CMK (cell line): ENCODE measurements at regions not wholly inside any gene's neighbourhood (a gene's known extent, or its start where the extent isn't known, plus 50 kb on each side); places are given as distances from the start of the nearest gene placed in this dataset.
A peak's percentile ranks its signal among the peaks of the same experiment; 100 is the strongest.
"Not testable (repeated sequence)": the region's sequence is repeated elsewhere in the genome, so short reads cannot be mapped to it uniquely, and the experiment has no call there.

ENCODE experiments used
- DNase-seq: peaks from one replicate; pipeline ENCODE4 v3.0.0-alpha.2; 2010; ENCODE audit warnings: low read depth

DNA sequence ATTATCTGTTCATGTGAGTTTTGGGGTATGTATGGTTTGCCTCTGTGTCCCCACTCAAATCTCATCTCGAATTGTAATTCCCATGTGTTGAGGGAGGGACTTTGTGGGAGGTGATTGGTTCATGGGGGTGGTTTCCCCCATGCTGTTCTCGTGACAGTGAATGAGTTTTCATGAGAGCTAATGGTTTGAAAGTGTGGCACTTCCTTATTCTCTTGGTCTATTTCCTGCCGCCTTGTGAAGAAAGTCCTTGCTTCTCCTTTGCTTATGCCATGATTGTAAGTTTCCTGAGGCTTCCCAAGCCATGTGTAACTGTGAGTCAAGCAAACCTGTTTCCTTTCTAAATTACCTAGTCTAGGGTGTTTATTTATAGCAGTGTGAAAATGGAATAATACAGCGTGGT is 128.1 kb upstream of the HS3ST4 start:
- DNase-seq = no peak

DNA sequence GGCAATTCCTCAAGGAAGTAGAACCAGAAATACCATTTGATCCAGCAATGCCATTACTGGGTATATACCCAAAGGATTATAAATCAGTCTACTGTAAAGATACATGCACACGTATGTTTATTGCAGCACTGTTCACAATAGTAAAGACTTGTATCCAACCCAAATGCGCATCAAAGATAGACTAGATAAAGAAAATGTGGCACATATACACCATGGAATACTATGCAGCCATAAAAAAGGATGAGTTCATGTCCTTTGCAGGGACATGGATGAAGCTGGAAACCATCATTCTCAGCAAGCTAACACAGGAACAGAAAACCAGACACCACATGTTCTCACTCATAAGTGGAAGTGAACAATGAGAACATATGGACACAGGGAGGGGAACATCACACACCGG is 130.0 kb upstream of the HS3ST4 start:
- not testable (repeated sequence) for DNase-seq

DNA sequence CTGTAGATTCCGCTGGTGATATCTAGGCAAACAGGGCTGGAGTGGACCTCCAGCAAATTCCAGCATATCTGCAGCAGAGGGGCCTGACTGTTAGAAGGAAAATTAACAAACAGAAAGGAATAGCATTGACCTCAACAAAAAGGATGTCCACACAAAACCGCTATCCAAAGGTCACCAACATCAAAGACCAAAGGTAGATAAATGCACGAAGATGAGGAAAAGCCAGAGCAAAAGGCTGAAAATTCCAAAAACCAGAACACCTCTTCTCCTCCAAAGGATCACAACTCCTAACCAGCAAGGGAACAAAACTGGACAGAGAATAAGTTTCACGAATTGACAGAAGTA is 134.8 kb upstream of the HS3ST4 start:
- DNase-seq = not testable (repeated sequence)

DNA sequence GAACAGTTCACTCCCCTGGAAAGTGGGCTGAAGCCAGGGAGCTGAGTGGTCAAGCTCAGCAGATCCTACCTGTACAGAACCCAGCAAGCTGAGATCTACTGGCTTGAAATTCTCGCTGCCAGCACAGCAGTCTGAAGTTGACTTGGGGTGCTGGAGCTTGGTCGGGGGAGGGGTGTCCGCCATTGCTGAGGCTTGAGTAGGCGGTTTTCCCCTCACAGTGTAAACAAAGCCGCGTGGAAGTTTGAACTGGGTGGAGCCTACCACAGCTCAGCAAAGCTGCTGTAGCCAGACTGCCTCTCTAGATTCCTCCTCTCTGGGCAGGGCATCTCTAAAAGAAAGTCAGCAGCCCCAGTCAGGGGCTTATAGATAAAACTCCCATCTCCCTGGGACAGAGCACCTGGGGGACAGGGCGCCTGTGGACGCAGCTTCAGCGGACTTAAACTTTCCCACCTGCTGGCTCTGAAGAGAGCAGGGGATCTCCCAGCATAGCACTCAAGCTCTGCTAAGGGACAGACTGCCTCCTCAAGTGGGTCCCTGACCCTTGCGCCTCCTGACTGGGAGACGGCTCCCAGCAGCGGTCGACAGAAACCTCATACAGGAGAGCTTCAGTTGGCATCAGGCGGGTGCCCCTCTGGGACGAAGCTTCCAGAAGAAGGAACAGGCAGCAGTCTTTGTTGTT is 135.3 kb upstream of the HS3ST4 start:
- DNase-seq = not testable (repeated sequence)

DNA sequence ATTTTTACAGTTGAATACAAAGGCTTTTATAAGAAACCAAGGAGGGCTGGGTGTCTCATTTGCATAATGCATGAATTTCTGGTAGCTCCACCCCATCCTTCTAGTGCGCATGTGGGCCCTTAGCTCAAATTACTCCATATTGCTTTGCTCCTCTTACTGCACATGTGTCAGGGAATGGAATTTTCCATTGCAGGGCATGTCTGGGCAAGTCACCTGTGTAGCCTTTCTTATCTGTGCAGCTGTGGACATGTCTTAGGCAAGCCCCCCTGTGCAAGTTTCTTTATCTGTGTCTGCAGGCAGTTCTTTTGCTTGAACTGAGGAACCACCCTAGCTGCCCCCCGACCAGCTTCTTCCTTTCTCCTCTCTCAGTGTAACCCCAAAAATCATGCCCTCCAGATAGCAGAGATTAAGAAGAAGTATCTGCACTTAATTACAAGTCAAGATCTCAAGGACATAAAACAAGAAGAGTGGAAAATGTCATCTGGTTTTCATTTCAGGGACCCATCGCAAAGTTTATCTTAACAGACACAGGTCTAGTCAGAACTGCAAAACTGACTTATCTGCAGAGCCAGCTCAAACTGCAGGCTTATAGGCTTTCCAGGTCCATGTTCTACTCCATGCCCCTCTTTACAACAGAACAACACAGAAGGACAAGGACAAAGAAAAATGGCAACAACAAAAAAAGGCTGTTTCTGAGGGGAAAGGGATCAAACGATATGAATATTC is 137.9 kb upstream of the HS3ST4 start:
- DNase-seq = peak; percentile 54

DNA sequence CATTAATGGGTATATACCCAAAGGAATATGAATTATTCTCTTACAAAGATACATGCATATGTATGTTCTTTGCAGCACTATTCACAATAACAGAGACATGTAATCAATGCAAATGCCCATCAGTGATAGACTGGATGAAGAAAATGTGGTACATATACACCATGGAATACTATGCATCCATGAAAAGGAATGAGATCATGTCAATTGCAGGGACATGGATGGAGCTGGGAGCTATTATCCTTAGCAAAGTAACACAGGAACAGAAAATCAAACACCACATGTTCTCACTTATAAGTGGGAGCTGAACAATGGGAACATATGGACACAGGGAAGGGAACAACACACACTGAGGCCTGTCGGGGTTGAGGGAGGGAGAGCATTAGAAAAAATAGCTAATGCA is 141.1 kb upstream of the HS3ST4 start:
- DNase-seq = no peak

DNA sequence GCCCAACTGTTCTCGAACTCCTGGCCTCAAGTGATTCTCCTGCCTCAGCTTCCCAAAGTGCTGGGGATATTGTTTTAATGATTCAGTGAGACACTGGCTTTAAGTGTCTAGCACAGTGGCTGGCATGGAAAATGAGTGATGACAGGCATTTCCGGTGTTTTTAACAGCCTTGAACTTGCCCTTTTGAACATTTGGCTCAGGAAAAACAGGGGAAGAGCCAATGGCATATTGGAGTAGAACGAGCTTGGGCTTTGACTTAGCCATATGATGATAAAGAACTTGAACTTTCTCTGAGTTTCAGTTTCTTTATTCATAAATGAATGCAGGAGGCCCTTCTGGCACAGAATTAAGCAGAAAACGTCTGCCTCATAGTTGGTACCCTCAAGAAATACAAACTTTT is 145.0 kb upstream of the HS3ST4 start:
- DNase-seq = no peak

DNA sequence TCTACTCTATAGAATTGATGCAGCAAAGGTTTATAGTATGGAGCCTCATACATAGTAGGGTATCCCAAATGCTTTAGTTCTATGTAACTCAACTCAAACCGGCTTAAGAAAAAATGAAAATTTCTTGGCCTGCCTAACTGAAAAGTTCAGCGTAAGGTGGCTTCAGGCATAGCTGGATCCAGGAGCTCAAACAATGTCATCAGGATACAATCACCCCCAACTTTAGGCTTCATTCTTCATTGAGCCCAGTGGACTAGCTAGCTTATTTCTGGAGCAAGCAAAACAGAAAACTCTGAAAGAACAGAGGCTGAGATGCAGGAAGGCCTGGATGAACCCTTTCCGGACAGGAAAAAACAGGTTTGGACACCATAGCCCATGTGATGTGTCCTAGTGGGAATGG is 147.5 kb upstream of the HS3ST4 start:
- no peak for DNase-seq

DNA sequence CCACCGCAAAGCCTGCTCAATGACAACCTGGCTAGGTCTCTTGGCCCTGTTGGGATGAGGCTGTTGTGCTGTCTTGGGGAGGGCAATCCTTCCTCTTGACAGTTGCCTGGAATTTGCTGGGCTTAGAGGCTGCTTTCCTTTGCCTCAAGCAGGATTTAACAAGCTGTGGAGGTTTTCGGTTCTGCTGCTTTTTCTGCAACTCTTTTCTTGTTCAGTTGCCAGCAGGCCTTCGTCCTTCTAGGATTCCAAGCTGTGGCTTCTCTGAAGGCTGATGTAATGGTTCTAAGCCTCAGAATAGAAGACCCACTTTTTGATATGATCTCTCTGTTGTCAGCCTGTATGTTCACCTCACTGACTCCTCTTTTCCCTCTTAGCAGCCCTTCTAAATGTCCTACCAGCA is 149.5 kb upstream of the HS3ST4 start:
- DNase-seq = no peak

DNA sequence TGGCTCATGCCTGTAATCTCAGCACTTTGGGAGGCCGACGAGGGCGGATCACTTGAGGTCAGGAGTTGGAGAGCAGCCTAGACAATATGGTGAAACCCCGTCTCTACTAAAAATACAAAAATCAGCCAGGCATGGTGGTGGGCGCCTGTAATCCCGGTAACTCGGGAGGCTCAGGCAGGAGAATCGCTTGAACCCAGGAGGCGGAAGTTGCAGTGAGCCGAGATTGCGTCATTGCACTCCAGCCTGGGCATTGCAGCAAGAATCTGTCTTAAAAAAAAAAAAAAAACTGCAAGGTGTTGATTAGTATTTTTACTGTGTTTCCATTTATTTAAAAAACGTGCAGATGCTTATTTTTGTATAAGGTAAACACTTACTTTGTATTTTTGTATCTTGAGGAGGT is 152.0 kb upstream of the HS3ST4 start:
- not testable (repeated sequence) for DNase-seq

DNA sequence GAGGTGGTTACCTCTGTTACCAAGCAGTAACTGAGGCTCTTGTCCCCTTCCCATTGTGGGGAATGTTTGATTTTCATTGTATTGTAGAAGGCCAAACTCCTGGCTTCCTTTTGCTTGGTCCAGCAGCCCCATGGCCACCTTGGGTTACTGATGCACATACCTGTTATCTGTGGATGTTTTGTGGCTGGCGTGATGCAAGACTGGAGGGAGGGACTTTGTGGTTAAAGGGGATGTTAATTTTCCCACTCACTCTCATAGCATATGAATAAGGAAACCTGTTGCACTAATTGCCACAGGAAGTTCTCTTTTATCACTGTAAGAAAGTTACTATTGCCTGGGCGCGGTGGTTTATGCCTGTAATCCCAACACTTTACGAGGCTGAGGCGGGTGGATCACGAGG is 168.6 kb upstream of the HS3ST4 start:
- no peak for DNase-seq

DNA sequence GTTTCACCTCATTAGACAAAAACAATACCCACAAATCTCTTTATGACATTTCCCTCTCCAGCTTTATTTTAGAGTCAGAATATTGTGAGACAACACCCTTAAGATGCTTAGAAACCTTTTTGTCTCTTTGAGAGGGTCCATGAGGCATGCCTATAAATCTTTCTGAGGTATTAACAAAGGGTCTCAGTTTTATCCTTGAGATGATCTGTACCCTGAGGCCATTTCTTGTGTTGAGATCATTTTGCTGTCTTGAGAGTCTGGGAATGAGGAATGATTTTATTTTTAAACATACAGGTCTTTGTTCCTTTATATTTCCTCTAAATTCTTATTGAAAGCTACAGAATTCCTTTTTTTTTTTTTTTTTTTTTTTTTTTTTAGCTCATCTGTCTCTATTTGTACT is 179.7 kb upstream of the HS3ST4 start:
- no peak for DNase-seq

DNA sequence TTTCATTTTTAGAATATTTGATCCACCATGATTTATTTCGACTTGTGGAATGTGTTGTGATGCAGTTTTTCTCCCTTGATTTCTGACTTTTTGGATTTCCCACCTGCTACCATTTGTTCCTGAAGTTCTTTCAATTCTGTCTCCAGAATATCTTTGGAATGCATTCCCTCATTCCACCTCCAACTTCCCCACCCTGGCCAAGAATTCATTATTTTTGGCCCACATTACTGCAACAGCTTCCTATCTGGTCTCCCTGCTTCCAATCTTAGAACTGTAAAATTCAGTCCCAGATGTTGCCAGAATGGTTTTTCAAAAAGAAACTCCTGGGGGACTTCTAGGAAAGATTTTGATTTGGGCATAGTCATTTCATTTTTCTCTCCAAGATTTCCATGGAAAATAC is 182.3 kb upstream of the HS3ST4 start:
- DNase-seq = no peak

DNA sequence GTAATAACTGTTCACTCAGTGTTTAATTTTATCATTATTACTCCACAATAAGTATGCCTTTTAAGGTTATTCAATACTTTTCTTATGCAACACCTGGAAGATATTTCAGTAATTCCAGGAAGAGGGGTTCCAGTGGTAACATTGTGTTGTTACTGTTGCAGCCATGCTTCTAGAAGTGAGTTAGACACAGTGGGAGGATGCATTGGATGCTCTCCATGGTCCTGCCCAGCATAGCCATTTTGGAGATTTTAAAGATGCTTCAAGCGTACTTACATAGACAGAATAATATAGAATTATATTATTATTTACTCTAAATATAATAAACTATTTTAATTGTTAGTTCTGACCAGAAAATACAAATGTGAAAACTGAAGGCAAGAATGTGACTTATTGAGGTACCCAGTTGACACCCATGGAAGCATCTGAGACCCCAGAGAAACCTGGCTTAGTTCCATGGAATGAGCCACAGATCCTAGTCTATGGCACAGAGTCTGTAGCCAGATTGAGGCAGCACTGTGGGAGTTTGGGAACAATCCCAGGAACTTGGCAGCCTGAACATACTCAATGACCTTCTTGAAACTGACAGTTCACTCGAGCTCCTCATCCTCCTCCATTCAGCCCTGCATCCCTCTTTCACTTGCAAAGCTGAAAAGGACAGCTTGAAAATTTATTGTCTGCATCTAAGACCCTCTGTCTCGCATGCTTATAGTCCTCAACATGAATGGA is 190.1 kb upstream of the HS3ST4 start:
- DNase-seq = no peak

DNA sequence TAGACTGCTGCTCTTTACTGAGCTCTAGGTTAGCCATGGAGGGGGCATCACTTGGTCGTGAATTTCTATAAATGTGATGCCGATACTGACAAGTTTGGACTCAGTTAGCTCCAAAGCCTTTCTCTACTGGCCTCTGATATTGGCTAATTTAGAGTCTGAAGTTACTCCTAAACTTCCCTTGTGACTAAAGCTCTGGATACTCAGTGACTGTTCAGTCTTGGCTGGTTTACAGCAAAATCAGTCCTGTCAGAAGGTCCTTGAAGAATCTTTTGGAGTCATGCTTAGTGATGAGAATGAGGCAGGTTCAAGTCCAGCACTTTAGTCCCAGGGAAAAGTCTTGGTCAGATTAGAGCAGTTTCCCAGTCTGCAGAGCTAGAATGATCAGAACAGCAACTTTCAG is 197.5 kb upstream of the HS3ST4 start:
- no peak for DNase-seq

DNA sequence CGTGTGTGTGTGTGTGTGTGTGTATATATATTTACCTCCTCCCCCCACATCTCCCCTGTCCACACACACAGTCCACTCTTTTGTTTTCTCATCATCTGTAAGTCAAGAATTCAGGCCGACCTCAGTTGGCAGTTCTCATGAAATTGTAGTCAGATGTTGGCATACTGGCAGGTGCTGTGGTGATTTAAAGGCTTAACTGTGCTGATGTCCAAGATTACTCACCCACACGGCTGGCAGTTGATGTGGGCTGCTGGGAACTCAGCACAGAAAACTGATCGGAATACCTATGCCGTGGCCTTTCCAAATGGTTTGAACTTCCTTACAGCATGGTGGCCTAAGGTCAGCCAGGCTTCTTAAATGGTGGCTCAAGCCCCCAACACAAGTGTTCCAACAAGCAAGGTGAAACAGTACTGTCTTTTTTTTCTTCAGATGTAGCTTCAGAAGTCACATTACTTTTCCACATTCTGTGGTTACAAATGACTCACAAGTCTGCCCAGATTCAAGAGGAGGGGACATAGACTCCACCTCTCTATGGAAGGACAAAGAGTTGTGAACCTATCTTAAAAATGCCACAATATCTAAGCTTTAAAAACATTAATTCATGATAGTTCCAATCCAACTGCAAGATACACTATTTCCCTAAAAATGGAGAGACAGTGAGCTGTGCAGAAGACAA is 198.5 kb upstream of the HS3ST4 start:
- no peak for DNase-seq

DNA sequence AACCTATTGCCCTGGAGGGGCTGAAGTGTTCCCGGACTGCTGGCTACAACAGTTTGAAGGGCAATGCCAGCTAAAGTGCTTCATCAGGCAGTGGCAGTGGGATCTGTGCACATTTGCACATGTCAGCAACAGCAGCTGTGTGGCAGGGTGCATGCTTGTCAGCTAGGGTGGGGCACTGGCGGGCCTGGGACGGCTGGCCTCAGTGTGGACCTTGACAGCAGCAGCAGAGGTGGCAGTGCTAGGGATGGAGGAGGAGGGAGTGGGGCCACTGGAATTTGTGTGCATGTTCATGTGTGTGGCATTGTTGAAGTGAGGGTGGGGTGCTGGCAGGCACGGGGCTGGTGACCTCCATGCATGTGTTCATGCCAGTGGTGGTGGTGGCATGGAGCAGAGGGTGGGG is 203.3 kb upstream of the HS3ST4 start:
- DNase-seq = no peak

DNA sequence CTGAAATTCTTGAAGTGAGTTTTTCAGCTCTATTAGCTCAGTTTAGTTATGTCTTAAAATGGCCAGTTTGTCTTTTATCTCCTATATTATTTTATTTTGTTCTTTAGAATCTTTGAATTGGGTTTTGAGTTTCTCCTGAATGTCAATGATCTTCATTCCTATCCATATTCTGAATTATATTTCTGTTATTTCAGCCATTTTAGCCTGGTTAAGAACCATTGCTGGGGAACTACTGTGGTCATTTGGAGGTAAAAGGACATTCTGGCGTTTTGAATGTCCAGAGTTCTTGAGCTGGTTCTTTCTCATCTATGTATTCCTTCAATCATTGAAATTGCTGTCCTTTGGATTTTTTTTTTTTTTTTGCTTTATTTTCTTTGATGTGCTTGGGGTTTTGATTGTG is 203.9 kb upstream of the HS3ST4 start:
- no peak for DNase-seq

DNA sequence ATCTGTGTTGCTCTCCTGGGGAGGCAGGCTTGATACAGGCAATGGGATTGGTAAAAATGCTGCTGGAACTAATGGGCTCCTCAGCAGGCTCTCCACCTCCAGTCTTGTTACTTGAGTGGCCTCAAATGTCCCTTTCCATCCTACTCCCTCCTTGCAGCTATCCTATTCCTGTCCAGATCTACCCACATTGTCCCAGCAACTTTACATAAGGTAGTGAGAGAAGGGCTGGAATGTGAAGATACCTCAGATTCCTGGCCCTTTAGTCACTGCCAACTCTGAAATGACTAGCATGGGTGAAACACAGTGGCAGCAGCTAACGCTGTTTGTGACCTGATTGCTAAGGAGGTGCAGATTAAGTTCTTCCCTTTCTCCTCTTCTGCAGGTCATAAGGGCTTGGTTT is 210.1 kb upstream of the HS3ST4 start:
- no peak for DNase-seq

DNA sequence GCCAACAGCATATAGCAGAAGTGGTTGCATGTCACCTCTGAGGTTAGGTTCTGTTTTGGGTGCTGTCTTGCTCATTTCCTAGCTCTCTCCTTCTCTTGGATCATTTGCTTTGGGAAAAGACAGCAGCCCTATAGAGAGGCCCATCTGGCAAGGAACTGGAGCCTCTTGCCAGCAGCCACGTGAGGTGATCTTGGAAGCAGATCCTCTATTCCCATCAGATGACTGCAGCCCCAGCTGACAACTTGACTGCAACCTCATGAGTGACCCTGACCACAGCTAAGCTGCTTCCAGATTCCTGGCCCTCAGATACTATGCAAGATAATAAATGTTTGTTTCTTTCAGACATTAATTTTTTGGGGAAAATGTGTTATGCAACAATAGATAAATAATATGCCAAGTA is 213.3 kb upstream of the HS3ST4 start:
- DNase-seq = peak; percentile 9

DNA sequence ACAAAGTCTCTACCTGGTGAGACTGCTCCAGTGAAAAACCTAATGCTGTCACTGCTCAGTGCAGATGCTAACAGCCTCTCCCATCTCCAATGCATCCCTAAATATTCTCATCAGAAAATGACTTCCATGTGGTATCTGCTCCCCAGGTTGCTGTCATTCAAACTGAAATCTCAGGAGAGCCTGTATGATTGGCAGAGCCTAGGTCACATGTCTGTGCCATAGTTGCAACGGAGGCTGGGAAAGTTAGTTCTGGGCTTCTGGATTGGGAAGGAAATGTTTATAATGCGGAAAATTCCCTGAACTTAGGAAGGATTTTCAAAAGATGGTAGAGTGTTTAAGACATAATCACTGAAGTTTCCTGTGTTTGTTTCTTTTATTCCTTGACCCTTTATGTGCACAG is 206.4 kb upstream of the ZKSCAN2 start:
- DNase-seq = no peak

DNA sequence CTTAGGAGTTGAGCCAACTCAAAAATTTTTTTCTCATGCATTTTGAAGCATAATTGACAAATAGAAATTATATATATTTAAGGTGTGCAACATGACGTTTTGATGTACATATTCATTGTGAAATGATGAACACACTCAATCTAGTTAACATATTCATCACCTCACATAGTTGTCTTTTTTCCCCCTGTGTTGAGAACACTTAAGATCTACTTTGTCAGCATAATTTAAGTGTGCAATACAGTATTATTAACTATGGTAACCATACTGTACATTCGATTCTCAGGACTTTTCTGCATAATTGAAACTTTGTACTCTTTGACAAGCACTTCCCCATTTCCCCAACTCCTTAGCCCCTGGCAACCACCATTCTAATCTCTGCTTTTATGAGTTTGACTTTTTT is 192.2 kb upstream of the ZKSCAN2 start:
- DNase-seq = no peak

DNA sequence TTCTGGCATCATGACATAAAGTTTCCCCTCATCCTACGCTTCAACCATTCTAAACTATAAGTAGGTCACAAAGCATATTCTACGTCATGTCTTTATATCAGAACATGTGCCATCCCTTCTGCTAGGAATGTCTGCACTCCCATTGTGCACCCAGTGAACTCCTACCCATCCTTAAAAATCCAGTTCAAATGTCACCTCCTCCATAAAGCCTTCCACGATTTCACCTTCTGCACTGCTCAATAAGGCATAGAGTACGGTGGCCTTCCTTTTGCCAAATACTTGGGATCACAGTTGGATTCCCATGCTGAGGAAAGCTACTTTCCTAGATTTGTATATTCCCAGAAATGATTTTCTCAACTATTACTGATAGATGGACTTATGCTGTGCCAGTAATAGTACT is 186.3 kb upstream of the ZKSCAN2 start:
- DNase-seq = no peak
